Spinal cord (tissue), 9 donors: ENCODE measurements at regions not wholly inside any gene's neighbourhood (a gene's known extent, or its start where the extent isn't known, plus 50 kb on each side); places are given as distances from the start of the nearest gene placed in this dataset.
"Not testable (repeated sequence)": the region's sequence is repeated elsewhere in the genome, so short reads cannot be mapped to it uniquely, and the experiment has no call there.

Experiments used
- DNase-seq, 6 donors: peaks; one replicate each; pipeline versions ENCODE4 v3.0.0 to v3.0.0-alpha.2; 2013 to 2015; ENCODE audit warnings: low spot score in 6 of 6, low read depth in 4 of 6
- H3K27ac ChIP-seq: one replicate; pipeline ENCODE4 v1.5.1; 2013; ENCODE audit warnings: low read depth, low read length, control low read depth
- H3K27me3 ChIP-seq: one replicate; pipeline ENCODE4 v1.6.1; 2013; ENCODE audit warnings: low read length; ENCODE audit not compliant: control insufficient read depth, insufficient read depth
- H3K36me3 ChIP-seq: one replicate; pipeline ENCODE4 v1.6.1; 2013; ENCODE audit warnings: low read length; ENCODE audit not compliant: control insufficient read depth, insufficient read depth
- H3K4me1 ChIP-seq: one replicate; pipeline ENCODE4 v1.6.1; 2013; ENCODE audit warnings: low read length; ENCODE audit not compliant: control insufficient read depth, insufficient read depth
- H3K4me3 ChIP-seq: one replicate; pipeline ENCODE4 v1.5.1; 2013; ENCODE audit warnings: low read depth, low read length, control low read depth
- H3K9me3 ChIP-seq: one replicate; pipeline ENCODE4 v1.6.1; 2013; ENCODE audit warnings: low read length; ENCODE audit not compliant: control insufficient read depth, insufficient read depth
- WGBS: methylation state at CpG from one replicate; pipeline ENCODE4 v1.1.5; 2013; ENCODE audit warnings: missing lambda C conversion rate; ENCODE audit not compliant: insufficient coverage; 5-methylcytosine and 5-hydroxymethylcytosine counted together
- donor health status: healthy.

- H3K27ac ChIP-seq = no peak overlapping the region
- 100% methylated on average over 4 of the region's 6 CpGs for WGBS
- no peaks in the 10 kb centered on the region for H3K9me3 ChIP-seq
- H3K4me1 ChIP-seq = no peaks in the 10 kb centered on the region
- no peaks in the 10 kb centered on the region for H3K27me3 ChIP-seq
- DNase-seq = no peak
- no peak overlapping the region for H3K4me3 ChIP-seq
- no peaks in the 10 kb centered on the region for H3K36me3 ChIP-seq
These were observed 79.4 kb upstream of the ALKAL2 start for GRCh38 chr2:367246-367645.

GRCh38 chr2:366706-367105 lies 78.8 kb upstream of the ALKAL2 start:
- 89% methylated on average over 8 of the region's 11 CpGs for WGBS
- Histone ChIP-seq H3K4me1 (no peaks in the 10 kb centered on the region), H3K36me3 (no peaks in the 10 kb centered on the region), H3K27ac (no peak overlapping the region), H3K9me3 (peaks cover 1% of the 10 kb centered on the region), H3K4me3 (no peak overlapping the region), H3K27me3 (no peaks in the 10 kb centered on the region)
- no peak for DNase-seq

- H3K27ac ChIP-seq = no peak overlapping the region
- no peak for DNase-seq
- no peaks in the 10 kb centered on the region for H3K27me3 ChIP-seq
- no peaks in the 10 kb centered on the region for H3K4me1 ChIP-seq
- peaks cover 6% of the 10 kb centered on the region for H3K9me3 ChIP-seq
- no peaks in the 10 kb centered on the region for H3K36me3 ChIP-seq
- WGBS = 93% methylated on average over 28 of the region's 28 CpGs
- no peak overlapping the region for H3K4me3 ChIP-seq
These were observed 77.7 kb upstream of the ALKAL2 start for GRCh38 chr2:365367-366275.

GRCh38 chr2:363824-364470 lies 76.1 kb upstream of the ALKAL2 start:
- Histone ChIP-seq H3K9me3 (peaks cover 6% of the 10 kb centered on the region), H3K4me3 (no peak overlapping the region), H3K27ac (no peak overlapping the region), H3K27me3 (no peaks in the 10 kb centered on the region), H3K4me1 (no peaks in the 10 kb centered on the region), H3K36me3 (no peaks in the 10 kb centered on the region)
- 94% methylated on average over 24 of the region's 24 CpGs for WGBS
- no peak for DNase-seq

GRCh38 chr2:362924-363323 lies 75.0 kb upstream of the ALKAL2 start:
- no peak overlapping the region for H3K27ac ChIP-seq
- no peak for DNase-seq
- H3K27me3 ChIP-seq = no peaks in the 10 kb centered on the region
- H3K4me3 ChIP-seq = no peak overlapping the region
- no CpG with 5 or more reads among the region's 5 CpGs for WGBS
- peaks cover 6% of the 10 kb centered on the region for H3K9me3 ChIP-seq
- no peaks in the 10 kb centered on the region for H3K36me3 ChIP-seq
- H3K4me1 ChIP-seq = no peaks in the 10 kb centered on the region

- no CpG with 5 or more reads among the region's 4 CpGs for WGBS
- no peak for DNase-seq
- Histone ChIP-seq H3K4me3 (no peak overlapping the region), H3K9me3 (peaks cover 6% of the 10 kb centered on the region), H3K27me3 (no peaks in the 10 kb centered on the region), H3K27ac (no peak overlapping the region), H3K36me3 (no peaks in the 10 kb centered on the region), H3K4me1 (no peaks in the 10 kb centered on the region)
These were observed 72.2 kb upstream of the ALKAL2 start for GRCh38 chr2:360124-360523.

GRCh38 chr2:359047-359446 lies 71.2 kb upstream of the ALKAL2 start:
- H3K4me3 ChIP-seq = no peak overlapping the region
- no peaks in the 10 kb centered on the region for H3K27me3 ChIP-seq
- no peaks in the 10 kb centered on the region for H3K4me1 ChIP-seq
- no peak for DNase-seq
- no peaks in the 10 kb centered on the region for H3K36me3 ChIP-seq
- peaks cover 6% of the 10 kb centered on the region for H3K9me3 ChIP-seq
- H3K27ac ChIP-seq = no peak overlapping the region
- WGBS = 47% methylated on average over 4 of the region's 5 CpGs

- no CpG with 5 or more reads among the region's 2 CpGs for WGBS
- no peaks in the 10 kb centered on the region for H3K4me1 ChIP-seq
- peaks cover 6% of the 10 kb centered on the region for H3K9me3 ChIP-seq
- no peaks in the 10 kb centered on the region for H3K36me3 ChIP-seq
- H3K27me3 ChIP-seq = no peaks in the 10 kb centered on the region
- H3K4me3 ChIP-seq = no peak overlapping the region
- no peak overlapping the region for H3K27ac ChIP-seq
- no peak for DNase-seq
These were observed 69.9 kb upstream of the ALKAL2 start for GRCh38 chr2:357811-358210.

GRCh38 chr2:356304-356703 lies 68.4 kb upstream of the ALKAL2 start:
- not testable (repeated sequence) for H3K4me1 ChIP-seq, H3K4me3 ChIP-seq, H3K27me3 ChIP-seq, DNase-seq, H3K27ac ChIP-seq, H3K36me3 ChIP-seq, H3K9me3 ChIP-seq
- 91% methylated on average over 5 of the region's 21 CpGs for WGBS

- no peaks in the 10 kb centered on the region for H3K4me1 ChIP-seq
- H3K36me3 ChIP-seq = no peaks in the 10 kb centered on the region
- no peak for DNase-seq
- no peak overlapping the region for H3K27ac ChIP-seq
- WGBS = 91% methylated on average over 12 of the region's 12 CpGs
- H3K27me3 ChIP-seq = no peaks in the 10 kb centered on the region
- no peak overlapping the region for H3K4me3 ChIP-seq
- no peaks in the 10 kb centered on the region for H3K9me3 ChIP-seq
These were observed 67.9 kb upstream of the ALKAL2 start for GRCh38 chr2:355773-356172.
